ENCODE measurements at regions not wholly inside any gene's neighbourhood (a gene's known extent, or its start where the extent isn't known, plus 50 kb on each side); places are given as distances from the start of the nearest gene placed in this dataset.
"Not testable (repeated sequence)": the region's sequence is repeated elsewhere in the genome, so short reads cannot be mapped to it uniquely, and the experiment has no call there.

DNA sequence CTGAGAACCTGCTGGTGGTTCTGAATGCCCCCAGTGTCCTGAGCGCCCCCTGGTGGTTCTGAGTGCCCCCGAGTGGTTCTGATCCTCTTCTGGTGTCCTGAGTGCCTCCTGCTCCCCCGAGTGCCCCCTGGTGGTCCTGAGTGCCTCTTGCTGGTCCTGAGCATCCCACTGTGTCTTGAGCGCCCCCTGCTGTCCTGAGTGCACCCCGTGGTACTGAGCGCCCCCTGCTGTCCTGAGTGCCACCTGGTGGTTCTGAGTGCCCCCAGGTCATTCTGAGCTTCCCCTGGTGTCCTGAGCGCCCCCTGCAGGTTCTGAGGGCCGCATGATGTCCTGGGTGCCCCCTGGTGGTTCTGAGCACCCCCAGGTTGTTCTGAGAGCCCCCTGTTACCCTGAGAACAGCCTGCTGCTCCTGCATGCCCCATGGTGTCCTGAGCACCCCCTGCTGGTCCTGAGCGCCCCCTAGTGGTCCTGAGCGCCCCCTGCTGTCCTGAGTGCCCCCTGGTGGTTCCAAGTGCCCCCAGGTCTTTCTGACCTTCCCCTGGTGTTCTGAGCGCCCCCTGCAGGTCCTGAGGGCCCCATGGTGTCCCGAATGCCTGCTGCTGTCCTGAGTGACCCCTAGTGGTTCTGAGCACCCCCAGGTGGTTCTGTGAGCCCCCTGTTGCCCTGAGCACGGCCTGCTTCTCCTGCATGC lies 1165.4 kb downstream of the TMEM121 start:
- TF ChIP-seq EP300 (IDR thresholded peaks at IDR 0.05; ENCODE audit: low read depth) (no peak), POLR2AphosphoS5 (IDR thresholded peaks at IDR 0.05) (no peak), POLR2A (IDR thresholded peaks at IDR 0.05) (no peak)
- TF ChIP-seq, protein P1, sequence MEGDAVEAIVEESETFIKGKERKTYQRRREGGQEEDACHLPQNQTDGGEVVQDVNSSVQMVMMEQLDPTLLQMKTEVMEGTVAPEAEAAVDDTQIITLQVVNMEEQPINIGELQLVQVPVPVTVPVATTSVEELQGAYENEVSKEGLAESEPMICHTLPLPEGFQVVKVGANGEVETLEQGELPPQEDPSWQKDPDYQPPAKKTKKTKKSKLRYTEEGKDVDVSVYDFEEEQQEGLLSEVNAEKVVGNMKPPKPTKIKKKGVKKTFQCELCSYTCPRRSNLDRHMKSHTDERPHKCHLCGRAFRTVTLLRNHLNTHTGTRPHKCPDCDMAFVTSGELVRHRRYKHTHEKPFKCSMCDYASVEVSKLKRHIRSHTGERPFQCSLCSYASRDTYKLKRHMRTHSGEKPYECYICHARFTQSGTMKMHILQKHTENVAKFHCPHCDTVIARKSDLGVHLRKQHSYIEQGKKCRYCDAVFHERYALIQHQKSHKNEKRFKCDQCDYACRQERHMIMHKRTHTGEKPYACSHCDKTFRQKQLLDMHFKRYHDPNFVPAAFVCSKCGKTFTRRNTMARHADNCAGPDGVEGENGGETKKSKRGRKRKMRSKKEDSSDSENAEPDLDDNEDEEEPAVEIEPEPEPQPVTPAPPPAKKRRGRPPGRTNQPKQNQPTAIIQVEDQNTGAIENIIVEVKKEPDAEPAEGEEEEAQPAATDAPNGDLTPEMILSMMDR (IDR thresholded peaks at IDR 0.05), result peak in 3 of 5 experiments; percentile 10 to 16 (median 10)
- peaks cover 4% of the 10 kb centered on the region for H3K27me3 ChIP-seq
- intact Hi-C loops (cut with DNase I; ENCODE audit: low total_unique reads), result no loop called here
- H3K4me3 ChIP-seq, result no peak overlapping the region
- WGBS, 2 donors (ENCODE audit: low coverage in 1 of 2), result 40 to 63% methylated on average over 1 to 13 of the region's 13 CpGs
- H3K36me3 ChIP-seq, result no peaks in the 10 kb centered on the region
- H3K4me1 ChIP-seq, result no peaks in the 10 kb centered on the region
- H3K9me3 ChIP-seq, result no peaks in the 10 kb centered on the region
- in situ Hi-C loops (cut with MboI; ENCODE audit: low pct_ligation_motif_present in 1 of 4, low pct_unique_long_range_greater_than_20kb in 1 of 4, low sequenced_read_pairs in 3 of 4), result no loop called here
- DNase-seq, result peak; percentile 47
- H3K27ac ChIP-seq, result no peak overlapping the region

DNA sequence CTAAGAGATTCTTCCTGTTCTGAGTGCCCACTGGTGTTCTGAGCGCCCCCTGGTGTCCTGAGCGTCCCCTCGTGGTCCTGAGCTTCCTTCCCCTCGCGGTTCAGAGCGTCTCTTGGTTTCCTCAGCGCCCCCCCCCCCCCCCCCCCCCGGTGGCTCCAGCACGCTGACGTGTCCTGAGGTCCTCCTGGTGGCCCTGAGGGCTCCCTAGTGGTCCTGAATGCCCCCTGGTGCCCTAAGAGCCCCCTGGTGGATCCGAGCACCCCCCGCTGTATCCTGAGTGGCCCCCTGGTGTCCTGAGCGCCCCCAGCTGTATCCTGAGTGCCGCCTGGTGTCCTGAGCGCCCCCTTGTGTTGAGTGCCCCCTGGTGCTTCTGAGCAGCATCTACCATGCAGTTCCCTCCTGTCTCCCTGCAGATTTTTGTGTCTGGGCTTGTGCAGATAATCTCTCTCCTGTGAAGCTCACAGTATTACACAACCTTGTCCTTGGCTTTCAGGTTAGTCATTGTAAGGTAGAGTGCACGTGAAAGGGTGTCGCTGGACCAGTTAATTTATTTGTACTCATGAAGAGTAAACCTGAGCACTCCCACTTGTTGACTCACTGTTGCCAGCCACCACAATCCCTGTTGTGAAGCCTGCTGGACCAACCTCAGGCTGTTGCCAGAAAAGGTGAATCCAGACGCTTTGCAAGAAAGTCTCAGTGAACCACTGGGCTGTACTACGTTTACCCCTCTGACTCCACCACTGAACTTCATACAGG lies 1168.4 kb downstream of the TMEM121 start:
- DNase-seq, result peak; percentile 63
- H3K27me3 ChIP-seq, result no peaks in the 10 kb centered on the region
- TF ChIP-seq, protein P1 (IDR thresholded peaks at IDR 0.05), result peak in 1 of 5 experiments; percentile 20
- no peak for TF ChIP-seq EP300 (IDR thresholded peaks at IDR 0.05; ENCODE audit: low read depth)
- no peaks in the 10 kb centered on the region for H3K36me3 ChIP-seq
- intact Hi-C loops (cut with DNase I; ENCODE audit: low total_unique reads) (no loop called here), in situ Hi-C loops (cut with MboI; ENCODE audit: low pct_ligation_motif_present in 1 of 4, low pct_unique_long_range_greater_than_20kb in 1 of 4, low sequenced_read_pairs in 3 of 4) (no loop called here)
- H3K4me1 ChIP-seq, result no peaks in the 10 kb centered on the region
- no peak overlapping the region for H3K4me3 ChIP-seq
- WGBS, 2 donors (ENCODE audit: low coverage in 1 of 2), result 51% methylated on average over 13 of the region's 19 CpGs; no CpG with 5 or more reads in 1 of the 2 donors
- H3K9me3 ChIP-seq, result no peaks in the 10 kb centered on the region
- no peak overlapping the region for H3K27ac ChIP-seq

- in situ Hi-C loops (cut with MboI; ENCODE audit: low pct_ligation_motif_present in 1 of 4, low pct_unique_long_range_greater_than_20kb in 1 of 4, low sequenced_read_pairs in 3 of 4); H3K36me3 ChIP-seq; H3K4me3 ChIP-seq; H3K4me1 ChIP-seq; H3K27ac ChIP-seq; H3K9me3 ChIP-seq; H3K27me3 ChIP-seq; intact Hi-C loops (cut with DNase I; ENCODE audit: low total_unique reads): not testable (repeated sequence)
- WGBS, 2 donors (ENCODE audit: low coverage in 1 of 2), result 38 to 45% methylated on average over 1 to 16 of the region's 16 CpGs
- peak; percentile 48 for DNase-seq
Observed at GRCh38 chr14:106698620-106699267, 1172.4 kb downstream of the TMEM121 start.

- in situ Hi-C loops (cut with MboI; ENCODE audit: low pct_ligation_motif_present in 1 of 4, low pct_unique_long_range_greater_than_20kb in 1 of 4, low sequenced_read_pairs in 3 of 4); H3K4me1 ChIP-seq; intact Hi-C loops (cut with DNase I; ENCODE audit: low total_unique reads); DNase-seq; H3K9me3 ChIP-seq; H3K27ac ChIP-seq; H3K4me3 ChIP-seq; H3K36me3 ChIP-seq; H3K27me3 ChIP-seq: not testable (repeated sequence)
- WGBS, 2 donors (ENCODE audit: low coverage in 1 of 2), result 75 to 89% methylated on average over 1 to 3 of the region's 4 CpGs
Observed at GRCh38 chr14:106703651-106704050, 1177.3 kb downstream of the TMEM121 start.

GRCh38 chr14:106706488-106706887 lies 1180.1 kb downstream of the TMEM121 start:
- H3K27me3 ChIP-seq; in situ Hi-C loops (cut with MboI; ENCODE audit: low pct_ligation_motif_present in 1 of 4, low pct_unique_long_range_greater_than_20kb in 1 of 4, low sequenced_read_pairs in 3 of 4); H3K27ac ChIP-seq; DNase-seq; H3K36me3 ChIP-seq; intact Hi-C loops (cut with DNase I; ENCODE audit: low total_unique reads); H3K4me1 ChIP-seq; H3K4me3 ChIP-seq; H3K9me3 ChIP-seq: not testable (repeated sequence)
- WGBS, 2 donors (ENCODE audit: low coverage in 1 of 2), result 44% methylated on average over 3 of the region's 4 CpGs; no CpG with 5 or more reads in 1 of the 2 donors

DNA sequence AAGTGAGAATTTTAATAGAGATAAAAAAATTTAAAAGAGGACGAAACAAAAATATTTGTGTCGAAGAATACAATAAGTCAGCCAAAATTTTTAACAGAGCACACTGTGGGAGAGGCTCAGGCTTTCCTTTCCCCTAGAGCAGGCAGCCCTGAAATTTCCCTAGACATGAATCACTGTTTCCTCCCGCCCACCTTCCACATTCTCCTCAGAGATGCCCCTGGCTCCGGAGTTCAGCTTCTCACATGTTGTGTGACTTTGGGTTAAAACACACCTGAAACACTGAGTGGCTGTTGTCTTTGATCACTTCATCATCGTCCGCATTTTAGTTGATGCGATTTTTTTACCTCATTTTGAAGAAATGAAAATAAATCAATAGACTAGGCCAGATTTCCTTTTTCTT lies 1183.8 kb downstream of the TMEM121 start:
- H3K4me3 ChIP-seq; intact Hi-C loops (cut with DNase I; ENCODE audit: low total_unique reads); H3K27ac ChIP-seq; H3K4me1 ChIP-seq; DNase-seq; H3K36me3 ChIP-seq; H3K9me3 ChIP-seq; H3K27me3 ChIP-seq; in situ Hi-C loops (cut with MboI; ENCODE audit: low pct_ligation_motif_present in 1 of 4, low pct_unique_long_range_greater_than_20kb in 1 of 4, low sequenced_read_pairs in 3 of 4): not testable (repeated sequence)
- WGBS, 2 donors (ENCODE audit: low coverage in 1 of 2), result 71 to 84% methylated on average over 5 to 7 of the region's 7 CpGs

DNA sequence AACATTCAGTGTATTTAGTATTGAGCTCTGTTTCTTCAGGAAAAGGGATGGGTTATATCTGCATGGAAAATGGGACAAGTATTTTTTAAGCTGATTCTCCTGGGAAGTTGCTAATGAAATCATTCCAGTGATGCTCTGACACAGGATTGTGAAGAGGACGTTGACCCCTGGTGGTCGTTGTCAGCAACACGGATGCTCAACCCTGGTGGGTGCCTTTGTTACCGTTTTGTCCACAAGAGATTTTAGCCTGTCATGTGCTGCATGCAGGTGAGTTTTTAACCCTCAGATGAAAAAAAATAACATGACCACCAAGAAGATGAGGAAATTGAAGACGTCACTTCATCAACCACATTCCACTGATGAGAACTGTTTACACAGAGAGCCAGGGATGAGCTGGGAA lies 1186.1 kb downstream of the TMEM121 start:
- intact Hi-C loops (cut with DNase I; ENCODE audit: low total_unique reads); H3K27me3 ChIP-seq; H3K4me1 ChIP-seq; H3K9me3 ChIP-seq; H3K27ac ChIP-seq; H3K4me3 ChIP-seq; in situ Hi-C loops (cut with MboI; ENCODE audit: low pct_ligation_motif_present in 1 of 4, low pct_unique_long_range_greater_than_20kb in 1 of 4, low sequenced_read_pairs in 3 of 4); H3K36me3 ChIP-seq; DNase-seq: not testable (repeated sequence)
- WGBS, 2 donors (ENCODE audit: low coverage in 1 of 2), result 43 to 71% methylated on average over 2 to 5 of the region's 5 CpGs
